Activated CD8-positive, alpha-beta memory T cell treated with anti-CD3 and anti-CD28 coated beads for 36 hours (primary cell): ENCODE measurements at regions not wholly inside any gene's neighbourhood (a gene's known extent, or its start where the extent isn't known, plus 50 kb on each side); places are given as distances from the start of the nearest gene placed in this dataset.
"Not testable (repeated sequence)": the region's sequence is repeated elsewhere in the genome, so short reads cannot be mapped to it uniquely, and the experiment has no call there.

Experiments
- CTCF ChIA-PET: fragments of 350-600 bp; sonication (Branson Sonifier 250); formaldehyde crosslinking; loops from one replicate; lab custom pipeline; 2021; ENCODE audit warnings: antibody characterized with exemption; lab: Charles Lee
- POLR2A ChIA-PET: fragments of 350-600 bp; sonication (Branson Sonifier 250); formaldehyde crosslinking; loops from one replicate; lab custom pipeline; 2021; ENCODE audit warnings: antibody characterized with exemption; lab: Charles Lee

- ChIA-PET POLR2A (no interaction called here), CTCF (no interaction called here)
These were observed 98.2 kb upstream of the MRI1 start for GRCh38 chr19:13666165-13666564.

GRCh38 chr19:13665125-13665905, 99.0 kb upstream of the MRI1 start:
- ChIA-PET POLR2A (no interaction called here), CTCF (no interaction called here)

GRCh38 chr19:13652810-13653590, 111.3 kb upstream of the MRI1 start:
- ChIA-PET POLR2A (no interaction called here), CTCF (interaction anchor here (0.6 to 0.8 kb wide), 2 partner anchors 9 to 904 kb away, joined by 3 read pairs; no protein-coding TSS in a partner anchor)

- CTCF ChIA-PET, result no interaction called here
- POLR2A ChIA-PET, result no interaction called here
These were observed 117.6 kb upstream of the MRI1 start for GRCh38 chr19:13646758-13647157.

GRCh38 chr19:13644645-13645044, 119.7 kb upstream of the MRI1 start:
- ChIA-PET CTCF (no interaction called here), POLR2A (no interaction called here)

GRCh38 chr19:13640611-13641010, 123.7 kb upstream of the MRI1 start:
- POLR2A ChIA-PET, result no interaction called here
- CTCF ChIA-PET, result no interaction called here

GRCh38 chr19:13639342-13639929, 124.9 kb upstream of the MRI1 start:
- CTCF ChIA-PET, result no interaction called here
- POLR2A ChIA-PET, result no interaction called here

- ChIA-PET POLR2A (no interaction called here), CTCF (no interaction called here)
These were observed 126.7 kb upstream of the MRI1 start for GRCh38 chr19:13637664-13638063.

- POLR2A ChIA-PET, result interaction anchor here (0.6 kb wide), 1 partner anchor 1774 kb away, joined by 4 read pairs; no protein-coding TSS in a partner anchor
- CTCF ChIA-PET, result interaction anchor here (0.9 kb wide), 1 partner anchor 573 kb away, joined by 3 read pairs; no protein-coding TSS in a partner anchor
These were observed 128.4 kb upstream of the CACNA1A start for GRCh38 chr19:13634658-13635057.

GRCh38 chr19:13633522-13633922, 127.2 kb upstream of the CACNA1A start:
- ChIA-PET POLR2A (no interaction called here), CTCF (no interaction called here)

- CTCF ChIA-PET, result no interaction called here
- POLR2A ChIA-PET, result no interaction called here
These were observed 126.8 kb upstream of the CACNA1A start for GRCh38 chr19:13633109-13633508.

GRCh38 chr19:13632164-13632563, 125.9 kb upstream of the CACNA1A start:
- CTCF ChIA-PET, POLR2A ChIA-PET: not testable (repeated sequence)

- CTCF ChIA-PET, result interaction anchor here (0.6 to 0.7 kb wide), 4 partner anchors 14 to 251 kb away, joined by 3 read pairs; no protein-coding TSS in a partner anchor
These were observed 123.5 kb upstream of the CACNA1A start for GRCh38 chr19:13629687-13630357.

GRCh38 chr19:13627531-13627930, 121.3 kb upstream of the CACNA1A start:
- CTCF ChIA-PET, result no interaction called here
- POLR2A ChIA-PET, result interaction anchor here (0.6 kb wide), 1 partner anchor 300 kb away, joined by 6 read pairs; no protein-coding TSS in a partner anchor

More at GRCh38 chr19:13629687-13630357, 123.5 kb upstream of the CACNA1A start:
- POLR2A ChIA-PET, result no interaction called here

GRCh38 chr19:13623716-13624710, 117.7 kb upstream of the CACNA1A start:
- POLR2A ChIA-PET, result interaction anchor here (0.6 kb wide), 1 partner anchor 799 kb away, joined by 12 read pairs; no protein-coding TSS in a partner anchor
- CTCF ChIA-PET, result no interaction called here

- POLR2A ChIA-PET, result interaction anchor here (0.6 kb wide), 1 partner anchor 800 kb away, joined by 12 read pairs; no protein-coding TSS in a partner anchor
- CTCF ChIA-PET, result no interaction called here
These were observed 116.8 kb upstream of the CACNA1A start for GRCh38 chr19:13622766-13623715.

- CTCF ChIA-PET, result no interaction called here
- POLR2A ChIA-PET, result no interaction called here
These were observed 115.1 kb upstream of the CACNA1A start for GRCh38 chr19:13621413-13621812.
